GM03348 (cell line): ENCODE measurements at regions not wholly inside any gene's neighbourhood (a gene's known extent, or its start where the extent isn't known, plus 50 kb on each side); places are given as distances from the start of the nearest gene placed in this dataset.
"Not testable (repeated sequence)": the region's sequence is repeated elsewhere in the genome, so short reads cannot be mapped to it uniquely, and the experiment has no call there.

Source experiments
- DNase-seq: peaks from one replicate; pipeline ENCODE4 v3.0.0; 2012; ENCODE audit warnings: low spot score

DNA sequence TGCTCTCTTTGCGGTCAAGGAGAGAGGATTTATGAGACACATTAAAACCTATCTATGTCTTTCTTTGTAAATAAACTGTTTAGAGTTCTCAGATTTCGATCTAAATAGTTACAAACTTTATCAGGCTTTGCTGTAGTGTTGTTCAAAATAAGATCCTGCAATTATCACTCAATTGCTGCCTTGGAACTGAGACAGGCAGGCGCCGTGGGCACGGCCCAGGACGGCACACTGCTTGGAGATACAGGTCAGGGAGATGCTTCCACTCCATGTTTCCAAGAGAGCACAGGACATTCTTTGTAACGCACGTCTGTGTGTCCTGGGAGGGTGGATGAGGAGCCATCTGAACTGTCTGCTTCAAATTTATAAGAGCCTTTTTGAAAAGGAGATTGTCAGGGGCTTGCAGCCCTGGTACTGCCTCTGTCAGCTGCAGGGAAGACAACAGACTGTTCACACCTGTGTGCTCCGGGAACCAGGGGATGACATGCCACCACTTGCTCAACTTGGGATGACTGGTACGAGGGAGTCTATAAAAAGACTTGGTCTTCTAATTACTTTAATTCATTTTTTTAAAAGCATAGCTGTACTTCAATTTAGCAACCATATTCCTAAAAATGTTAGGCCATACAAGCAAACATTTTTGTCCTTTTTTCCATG is 472.9 kb upstream of the RUNX1 start:
- DNase-seq = no peak

DNA sequence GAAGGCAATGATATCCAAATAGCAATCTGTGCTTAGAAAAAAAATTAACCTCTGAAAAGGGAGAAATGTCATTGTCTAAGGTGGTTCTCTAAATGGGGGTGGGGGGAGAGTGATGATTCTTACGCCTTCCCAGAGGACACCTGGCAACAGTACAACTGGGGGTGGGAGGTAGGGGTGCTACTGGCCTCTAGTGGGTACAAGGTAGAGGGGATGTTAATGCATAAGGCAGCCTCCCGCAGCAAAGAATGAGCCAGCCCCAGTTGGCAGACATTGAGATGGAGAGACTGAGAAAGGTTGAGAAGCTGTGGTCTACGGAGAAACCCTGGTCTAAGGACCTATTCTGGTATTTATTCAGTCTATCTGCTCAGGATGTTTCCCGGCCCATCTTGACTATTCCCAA is 472.2 kb upstream of the RUNX1 start:
- DNase-seq = no peak

DNA sequence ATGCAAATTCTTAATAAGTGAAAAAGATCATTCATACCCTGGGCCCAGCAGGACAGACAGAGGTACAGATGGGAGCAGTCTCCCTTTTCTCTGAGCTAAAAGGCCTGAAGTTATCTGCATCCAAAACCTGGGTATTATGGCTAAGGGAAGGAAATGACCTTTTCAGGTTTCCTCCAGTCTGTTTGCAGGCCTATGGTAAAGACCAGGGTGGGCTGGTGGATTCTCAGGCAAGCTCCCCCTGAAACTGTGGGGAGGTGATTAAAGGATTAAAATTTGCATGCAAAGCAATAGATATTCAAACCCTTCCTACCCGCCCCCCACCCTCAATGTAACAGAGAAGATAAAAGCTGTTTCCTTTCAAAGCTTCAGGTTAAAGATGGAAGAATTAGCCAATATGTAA is 471.8 kb upstream of the RUNX1 start:
- DNase-seq = no peak

DNA sequence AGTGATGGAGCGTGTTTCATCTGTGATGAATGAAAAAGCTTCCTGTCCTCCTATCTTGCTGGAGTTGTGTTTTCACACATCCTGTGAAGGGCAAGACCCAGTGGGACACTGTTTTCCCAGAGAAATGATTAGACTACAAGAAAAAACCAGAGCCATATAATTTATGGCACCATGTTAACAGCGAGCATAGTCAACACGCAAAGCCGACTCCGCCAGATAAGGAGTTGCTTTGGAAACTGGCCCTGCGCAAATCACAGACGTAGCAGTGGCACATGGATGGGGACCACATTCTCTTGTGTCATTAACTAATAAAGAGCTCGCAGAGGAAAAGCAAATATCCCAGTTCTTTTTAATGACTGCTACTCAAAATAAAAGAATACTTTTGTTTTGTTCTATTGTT is 471.2 kb upstream of the RUNX1 start:
- no peak for DNase-seq

DNA sequence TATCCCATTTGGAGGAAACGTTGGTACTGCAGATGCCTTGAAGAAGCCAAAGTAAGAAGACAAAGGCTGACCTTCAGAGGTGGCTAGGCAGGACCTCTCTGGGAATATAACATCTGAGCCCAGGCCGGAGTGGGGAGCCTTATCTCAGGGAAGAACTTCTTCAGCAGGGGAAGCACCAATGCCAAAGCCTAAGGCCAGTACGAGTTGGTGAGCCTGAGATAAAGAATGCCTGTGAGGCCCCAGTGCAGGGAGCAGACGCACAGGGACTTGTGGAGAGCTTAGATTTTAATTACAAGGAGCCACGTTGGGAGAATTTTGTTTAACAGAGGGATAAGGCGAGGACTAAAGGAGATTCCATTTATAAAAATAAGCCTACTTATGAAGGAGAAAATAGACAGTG is 468.8 kb upstream of the RUNX1 start:
- no peak for DNase-seq

DNA sequence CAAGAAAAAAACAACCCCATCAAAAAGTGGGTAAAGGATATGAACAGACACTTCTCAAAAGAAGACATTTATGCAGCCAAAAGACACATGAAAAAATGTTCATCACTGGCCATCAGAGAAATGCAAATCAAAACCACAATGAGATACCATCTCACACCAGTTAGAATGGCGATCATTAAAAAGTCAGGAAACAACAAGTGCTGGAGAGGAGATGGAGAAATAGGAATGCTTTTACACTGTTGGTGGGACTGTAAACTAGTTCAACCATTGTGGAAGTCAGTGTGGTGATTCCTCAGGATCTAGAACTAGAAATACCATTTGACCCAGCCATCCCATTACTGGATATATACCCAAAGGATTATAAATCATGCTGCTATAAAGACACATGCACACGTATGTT is 467.2 kb upstream of the RUNX1 start:
- not testable (repeated sequence) for DNase-seq

DNA sequence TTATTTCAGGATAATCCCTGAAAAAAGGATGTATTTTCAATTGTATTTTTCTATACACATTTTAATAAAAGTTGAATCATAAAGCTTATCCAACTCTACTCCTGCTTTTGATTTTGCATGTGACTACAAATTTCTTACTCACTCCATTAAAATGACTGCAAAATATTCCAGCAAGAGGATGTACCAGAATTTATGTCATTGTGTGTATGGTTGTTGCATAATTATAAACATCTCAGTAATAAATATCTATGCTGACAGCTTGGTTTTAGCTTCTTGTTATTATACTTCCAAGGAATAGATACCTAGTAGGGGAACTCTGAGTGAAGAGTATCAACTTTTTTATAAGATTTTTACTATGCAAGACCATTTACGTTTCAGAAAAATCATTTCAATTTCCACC is 463.2 kb upstream of the RUNX1 start:
- DNase-seq = peak; percentile 33

DNA sequence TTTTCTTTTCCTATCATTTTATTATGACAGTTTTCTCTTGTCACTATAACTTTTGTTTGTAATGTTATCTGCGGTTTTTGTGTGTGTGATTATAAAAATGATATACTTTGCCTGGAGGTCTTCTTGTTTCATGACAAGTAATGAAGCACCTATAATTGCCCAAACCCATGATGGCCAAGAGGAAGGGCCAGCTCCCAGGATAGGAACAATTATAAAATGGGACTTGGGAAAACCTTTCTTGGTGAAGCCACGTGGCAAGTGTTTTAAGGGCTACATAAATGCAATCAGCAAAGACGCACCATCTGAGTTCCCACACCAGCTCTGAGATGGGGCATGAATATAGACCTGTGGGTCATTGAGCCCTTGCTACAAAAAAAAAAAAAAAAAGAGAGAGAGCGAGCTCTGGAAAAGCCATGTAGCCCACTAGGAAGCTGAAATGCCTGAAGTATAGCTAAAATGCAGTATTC is 462.6 kb upstream of the RUNX1 start:
- DNase-seq = no peak

DNA sequence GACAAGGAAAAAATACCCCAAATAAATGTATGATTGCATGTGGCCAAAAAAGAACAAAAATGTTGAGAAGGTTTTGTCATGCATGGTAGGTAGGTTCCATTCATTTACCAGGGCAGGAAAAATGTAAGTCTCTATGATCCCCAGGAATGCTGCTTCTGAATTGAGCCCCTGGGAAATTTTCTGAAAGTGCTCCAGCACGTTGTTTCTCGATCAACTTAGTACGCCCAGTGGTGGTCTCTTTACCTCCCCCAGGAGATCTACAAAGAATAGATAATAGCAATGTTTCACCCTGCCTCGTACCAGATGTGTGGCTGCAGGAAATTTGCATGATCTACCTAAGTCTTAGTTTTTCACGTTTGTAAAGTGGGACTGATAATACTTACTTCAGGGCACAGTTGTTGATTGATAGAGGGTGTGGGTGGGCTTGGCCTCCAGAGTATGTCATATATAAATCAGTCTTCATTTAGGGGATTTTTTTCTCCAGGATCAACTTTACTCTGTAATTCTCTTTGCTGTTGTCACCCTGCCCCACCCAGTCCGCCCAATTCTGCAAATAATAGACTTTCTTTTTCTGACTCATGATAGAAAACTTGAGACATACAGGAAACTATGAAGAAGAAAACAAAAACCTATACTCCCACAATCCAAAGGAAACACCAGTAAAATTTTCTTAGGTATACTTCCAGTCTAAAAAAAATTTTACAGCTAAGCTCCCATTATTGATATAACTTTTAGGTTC is 462.0 kb upstream of the RUNX1 start:
- peak; percentile 48 for DNase-seq

DNA sequence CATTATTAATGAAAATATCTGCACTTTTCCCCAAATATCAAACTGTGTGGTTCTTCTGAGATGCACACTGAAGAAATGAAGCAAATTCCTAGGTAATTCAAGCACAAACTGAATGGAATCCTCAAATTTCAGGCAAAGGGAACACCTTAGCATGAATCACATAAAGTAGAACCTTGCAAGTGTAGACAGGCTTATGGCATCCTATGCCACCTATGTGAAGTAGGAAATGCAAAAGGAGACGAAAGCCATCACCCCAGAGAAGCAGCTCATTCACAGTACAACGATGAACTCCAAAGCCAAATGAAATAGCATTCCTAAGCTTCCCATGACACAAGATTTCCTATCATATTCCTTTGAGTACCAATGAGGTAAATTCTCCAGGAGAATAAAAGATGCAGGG is 461.2 kb upstream of the RUNX1 start:
- no peak for DNase-seq

DNA sequence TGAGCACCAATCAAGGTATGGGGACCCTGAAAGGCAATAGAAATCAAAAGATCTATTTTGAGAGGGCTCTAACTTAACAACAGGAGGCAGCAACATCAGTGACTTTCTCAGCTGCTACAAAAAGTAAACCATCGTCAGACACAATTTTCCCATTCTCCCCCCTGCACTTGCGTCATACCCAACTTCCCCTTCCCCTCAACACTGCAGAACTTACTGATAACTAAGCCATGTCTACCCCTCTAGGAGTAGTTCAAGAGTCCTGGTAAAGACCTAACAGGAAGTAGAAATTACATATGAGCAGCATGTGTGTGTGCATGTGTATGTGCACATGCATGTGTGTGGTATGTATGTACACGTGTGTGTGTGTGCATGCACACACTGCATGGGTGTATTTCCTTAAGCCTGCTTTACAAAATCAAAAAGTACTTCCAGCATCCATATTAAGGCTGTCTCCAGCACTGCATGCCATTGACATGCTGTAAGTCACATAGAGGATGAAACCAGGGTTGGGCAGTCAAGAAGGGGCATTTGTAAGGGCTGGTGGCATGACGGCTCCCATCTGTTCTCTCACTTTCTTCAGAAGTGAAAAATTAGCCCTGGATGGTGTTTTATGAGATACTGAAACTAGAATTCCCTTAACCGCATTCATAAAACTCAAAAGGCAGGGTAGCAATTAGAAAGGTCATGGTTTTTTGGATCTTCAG is 460.1 kb upstream of the RUNX1 start:
- no peak for DNase-seq

DNA sequence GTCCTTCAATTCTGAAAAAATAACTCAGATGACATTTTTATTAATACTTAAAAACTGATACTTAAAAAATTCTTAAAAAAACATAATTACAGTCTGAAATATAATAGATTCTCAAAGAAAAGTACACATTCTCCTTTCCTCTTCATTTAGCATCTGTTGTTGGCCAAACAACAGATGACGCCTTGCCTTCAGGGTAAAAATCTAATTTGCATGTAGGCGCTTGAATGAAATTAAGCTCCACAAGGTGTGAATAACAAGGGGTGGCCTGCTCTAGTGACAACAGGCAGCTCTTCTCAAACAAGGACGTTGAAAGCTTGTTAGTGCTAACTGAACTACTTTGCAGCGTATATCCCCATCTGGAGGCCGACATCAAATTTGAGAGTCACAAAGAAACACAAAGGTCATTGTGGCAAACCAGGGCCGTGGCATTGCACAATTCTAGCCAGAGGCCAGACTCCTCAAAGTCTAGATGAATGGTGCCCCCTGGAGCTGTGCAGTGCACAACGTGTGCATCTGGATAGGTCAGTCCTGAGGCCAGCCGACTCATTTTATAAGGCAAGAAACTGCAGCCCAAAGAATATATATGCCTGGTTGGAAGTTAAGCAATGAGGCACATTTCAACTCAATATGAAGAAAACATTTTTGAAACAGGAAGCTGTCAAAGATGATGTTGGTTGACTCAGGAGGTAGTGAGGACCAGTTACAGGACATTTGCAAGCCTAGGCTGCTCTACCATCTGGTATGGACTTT is 459.2 kb upstream of the RUNX1 start:
- DNase-seq = no peak

DNA sequence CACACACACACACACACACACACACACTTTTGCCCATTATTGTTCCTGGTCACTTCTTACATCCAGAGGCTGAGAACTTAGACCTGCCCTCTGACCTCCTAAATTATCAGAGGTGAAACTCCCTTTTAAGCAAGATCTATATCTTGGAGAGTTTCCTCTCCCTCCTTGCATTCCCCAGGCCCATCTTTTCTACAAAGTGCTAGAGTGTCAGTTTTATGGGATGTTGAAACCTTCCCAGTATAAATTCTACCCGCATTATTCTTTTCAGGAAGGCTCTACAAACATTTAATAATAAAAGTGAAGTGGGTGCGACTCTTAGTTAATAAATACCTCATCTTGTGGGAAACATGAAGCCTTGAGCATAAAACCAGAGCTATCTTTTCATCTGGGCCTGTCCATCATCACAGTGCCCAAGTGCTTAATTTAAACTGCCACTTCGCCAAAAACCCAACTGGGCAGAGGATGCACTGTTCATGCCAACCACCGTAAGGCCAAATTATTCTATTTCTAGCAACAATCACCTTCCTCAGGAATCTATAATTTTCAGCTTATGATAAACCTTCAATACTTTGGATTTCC is 458.2 kb upstream of the RUNX1 start:
- DNase-seq = no peak

DNA sequence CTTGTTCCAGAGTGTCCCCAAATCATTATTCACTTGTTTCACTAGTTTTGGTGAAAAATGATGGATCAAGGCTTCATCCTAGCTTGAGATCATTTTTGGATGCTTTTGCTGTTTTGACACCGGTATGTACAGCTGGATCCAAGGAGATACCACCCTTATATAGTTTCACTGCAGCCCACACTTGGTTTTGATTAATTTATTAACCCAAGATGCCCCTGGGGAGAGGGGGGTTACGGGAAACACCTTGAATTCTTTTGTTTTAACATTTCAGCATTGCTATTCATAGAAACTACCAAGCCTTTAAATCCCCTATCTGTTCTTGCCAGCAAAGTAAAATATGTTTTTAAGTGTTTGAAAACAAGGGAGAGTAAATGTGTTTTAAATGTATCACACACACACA is 457.7 kb upstream of the RUNX1 start:
- no peak for DNase-seq

DNA sequence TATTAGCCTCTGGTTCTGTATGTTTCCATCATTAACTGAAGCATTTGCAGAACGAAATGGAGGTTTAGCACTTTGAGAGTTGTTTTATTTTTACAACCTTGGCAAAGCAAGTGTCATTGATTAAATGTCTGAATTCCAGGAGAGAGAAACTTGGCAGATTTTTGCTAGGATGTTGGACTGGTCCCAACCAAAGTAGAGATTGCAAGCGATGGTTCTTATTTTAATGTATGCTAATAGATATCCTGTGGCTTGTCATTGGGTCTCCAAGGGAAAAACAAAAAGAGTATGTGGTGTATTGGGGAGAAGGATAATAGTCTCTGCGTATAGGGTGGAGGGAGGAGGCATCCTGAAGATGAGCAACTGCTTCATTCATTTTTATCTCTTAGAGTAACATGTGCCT is 457.2 kb upstream of the RUNX1 start:
- DNase-seq = no peak

DNA sequence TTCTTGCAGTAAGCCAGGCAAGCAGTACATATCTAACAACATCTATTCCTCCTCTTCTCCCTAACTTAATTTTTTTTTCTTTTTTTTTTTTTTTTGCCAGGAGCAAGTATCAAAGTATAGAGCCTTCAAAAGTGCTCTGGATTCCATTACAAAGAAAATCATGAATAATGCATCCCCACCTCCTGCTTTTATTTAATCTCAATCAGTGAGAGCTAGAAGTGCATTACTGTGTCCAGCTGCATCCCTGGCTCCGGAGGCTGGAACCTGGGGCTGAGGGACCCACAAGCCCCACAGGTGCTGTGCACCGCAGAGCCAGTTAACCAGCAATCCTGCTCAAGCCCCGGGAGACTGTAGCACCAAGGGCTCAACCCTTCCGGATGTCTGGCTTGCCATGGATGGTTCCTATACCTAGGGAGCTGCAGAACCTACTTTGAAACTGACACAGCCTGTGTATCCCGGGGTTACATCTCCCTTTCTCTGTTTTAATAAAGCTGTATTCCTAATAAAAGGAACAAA is 455.9 kb upstream of the RUNX1 start:
- no peak for DNase-seq

DNA sequence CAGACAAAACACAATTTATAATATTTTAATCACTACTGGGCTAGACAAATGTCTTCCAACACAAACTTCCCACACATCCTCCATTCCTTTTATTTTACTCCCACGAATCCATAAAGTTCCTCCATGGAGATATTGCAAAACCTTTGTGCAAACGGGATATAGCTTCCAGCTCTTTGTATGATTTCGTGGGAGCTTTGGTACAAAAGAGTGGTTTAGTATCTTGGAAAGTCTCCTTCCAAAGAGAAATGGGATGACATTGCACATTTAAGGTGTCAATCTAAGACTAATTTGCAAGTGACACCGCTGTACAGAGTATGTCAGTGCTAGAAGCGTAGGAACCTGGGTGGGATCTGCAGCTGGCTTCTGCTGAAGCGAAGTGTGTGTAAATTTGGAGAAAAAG is 455.2 kb upstream of the RUNX1 start:
- no peak for DNase-seq

DNA sequence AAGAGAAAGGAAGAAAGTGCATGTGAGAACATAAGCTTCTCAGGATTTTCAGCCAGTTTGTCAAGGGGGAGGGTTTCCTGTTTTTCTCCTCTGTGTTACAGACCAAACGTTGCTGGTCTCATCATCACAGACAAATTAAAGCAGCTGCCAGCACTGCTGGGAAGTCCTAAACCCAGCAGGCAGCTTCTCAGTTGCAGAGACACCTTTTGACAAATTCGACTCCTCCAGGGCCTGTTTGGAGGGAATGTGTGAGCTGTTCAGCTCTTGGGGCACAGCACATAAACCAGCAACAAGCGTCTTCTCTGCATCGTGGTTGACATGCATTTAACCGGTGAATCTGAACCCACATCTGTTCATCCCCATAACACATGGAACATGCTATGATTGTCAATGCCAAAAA is 454.6 kb upstream of the RUNX1 start:
- peak; percentile 57 for DNase-seq

DNA sequence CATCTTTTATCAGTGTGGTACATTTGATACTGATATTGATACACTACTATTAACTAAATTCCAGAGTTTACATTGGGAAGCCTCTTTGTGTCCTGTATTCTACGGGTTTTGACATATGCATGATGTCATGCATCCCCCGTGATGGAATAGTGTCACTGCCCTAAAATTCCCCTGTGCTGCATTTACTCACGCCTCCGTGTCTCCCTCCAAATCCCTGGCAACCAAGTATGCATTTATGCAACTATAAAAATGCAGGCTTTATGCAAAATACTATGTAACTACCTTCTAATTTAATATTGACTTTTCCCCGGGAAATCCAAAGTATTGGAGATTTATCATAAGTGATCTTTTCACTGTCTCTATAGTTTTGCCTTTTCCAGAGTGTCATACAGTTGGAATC is 453.7 kb upstream of the RUNX1 start:
- DNase-seq = no peak

DNA sequence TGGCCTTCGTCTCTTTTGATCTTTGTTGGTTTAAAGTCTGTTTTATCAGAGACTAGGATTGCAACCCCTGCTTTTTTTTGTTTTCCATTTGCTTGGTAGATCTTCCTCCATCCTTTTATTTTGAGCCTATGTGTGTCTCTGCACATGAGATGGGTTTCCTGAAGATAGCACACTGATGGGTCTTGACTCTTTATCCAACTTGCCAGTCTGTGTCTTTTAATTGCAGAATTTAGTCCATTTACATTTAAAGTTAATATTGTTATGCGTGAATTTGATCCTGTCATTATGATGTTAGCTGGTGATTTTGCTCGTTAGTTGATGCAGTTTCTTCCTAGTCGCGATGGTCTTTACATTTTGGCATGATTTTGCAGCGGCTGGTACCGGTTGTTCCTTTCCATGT is 448.4 kb upstream of the RUNX1 start:
- not testable (repeated sequence) for DNase-seq

DNA sequence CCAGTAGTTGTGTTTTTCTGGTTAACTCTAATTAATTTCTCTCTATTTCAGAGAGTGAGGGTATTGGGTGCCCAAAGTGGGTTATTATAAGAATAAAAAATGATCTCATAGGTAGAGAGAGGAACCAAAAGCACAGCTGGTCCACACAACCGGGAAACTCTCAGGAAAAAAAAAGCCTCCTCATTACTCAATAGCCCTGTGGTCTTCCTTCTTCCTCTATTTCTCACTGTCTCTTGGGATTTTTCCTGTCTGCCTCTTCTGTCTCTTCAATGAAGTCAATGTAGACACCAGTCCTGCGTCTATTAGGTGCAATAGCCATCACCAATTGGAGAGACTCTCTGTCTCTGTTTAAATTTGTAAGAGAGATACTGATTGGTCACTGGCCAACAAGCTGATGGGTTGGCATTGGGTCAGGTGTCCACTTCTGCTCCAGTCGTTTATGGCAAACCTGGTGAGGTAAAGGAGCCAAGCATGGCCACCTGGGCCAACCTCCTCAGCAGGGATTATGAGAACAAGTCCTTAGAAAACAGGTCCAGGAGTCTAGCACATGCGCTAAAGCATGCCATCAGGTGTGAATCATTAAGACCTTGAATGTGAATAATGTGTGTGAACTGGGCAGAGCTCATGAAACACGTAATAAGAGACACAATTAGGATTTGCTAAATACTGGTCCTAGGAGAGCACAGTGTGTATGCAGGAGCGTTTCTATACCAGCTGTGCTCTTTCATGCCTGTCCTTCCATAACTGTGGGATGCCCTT is 443.0 kb upstream of the RUNX1 start:
- no peak for DNase-seq
